ENCODE measurements at regions not wholly inside any gene's neighbourhood (a gene's known extent, or its start where the extent isn't known, plus 50 kb on each side); places are given as distances from the start of the nearest gene placed in this dataset.

GRCh38 chr13:50309882-50310594 lies 294.8 kb downstream of the KCNRG start:
- intact Hi-C loops (cut with DNase I; ENCODE audit: low total_unique reads) = loop anchor here (5.0 kb wide), 1 partner anchor 48 kb away; no protein-coding TSS in a partner anchor
- no peak for TF ChIP-seq POLR2A (IDR thresholded peaks at IDR 0.05)
- TF ChIP-seq CTCF (IDR thresholded peaks at IDR 0.05) = no peak
- DNase-seq (ENCODE audit: low spot score in 2 of 2) = no peak
- whole genome bisulfite sequencing, 2 donors = 59% methylated on average over 7 of the region's 7 CpGs
- H3K4me3 ChIP-seq (ENCODE audit: low read depth, poor library complexity, severe bottlenecking) = no peak overlapping the region

GRCh38 chr13:50310734-50311133 lies 295.5 kb downstream of the KCNRG start:
- H3K4me3 ChIP-seq (ENCODE audit: low read depth, poor library complexity, severe bottlenecking) = no peak overlapping the region
- intact Hi-C loops (cut with DNase I; ENCODE audit: low total_unique reads) = no loop called here
- WGBS, 2 donors = 90 to 91% methylated on average over 6 of the region's 6 CpGs
- no peak for DNase-seq (ENCODE audit: low spot score in 2 of 2)
- TF ChIP-seq CTCF (IDR thresholded peaks at IDR 0.05) (no peak), POLR2A (IDR thresholded peaks at IDR 0.05) (no peak)

- no peak for TF ChIP-seq CTCF (IDR thresholded peaks at IDR 0.05)
- TF ChIP-seq POLR2A (IDR thresholded peaks at IDR 0.05) = no peak
- intact Hi-C loops (cut with DNase I; ENCODE audit: low total_unique reads) = no loop called here
- WGBS, 2 donors = 90 to 93% methylated on average over 4 of the region's 4 CpGs
- no peak overlapping the region for H3K4me3 ChIP-seq (ENCODE audit: low read depth, poor library complexity, severe bottlenecking)
- no peak for DNase-seq (ENCODE audit: low spot score in 2 of 2)
These were observed 303.6 kb downstream of the KCNRG start for GRCh38 chr13:50318887-50319286.

- DNase-seq (ENCODE audit: low spot score in 2 of 2) = no peak
- TF ChIP-seq CTCF (IDR thresholded peaks at IDR 0.05) = no peak
- no peak for TF ChIP-seq POLR2A (IDR thresholded peaks at IDR 0.05)
- H3K4me3 ChIP-seq (ENCODE audit: low read depth, poor library complexity, severe bottlenecking) = no peak overlapping the region
- WGBS, 2 donors = 55 to 59% methylated on average over 2 of the region's 2 CpGs
- intact Hi-C loops (cut with DNase I; ENCODE audit: low total_unique reads) = no loop called here
These were observed 304.5 kb downstream of the KCNRG start for GRCh38 chr13:50319635-50320255.

- no peak for DNase-seq (ENCODE audit: low spot score in 2 of 2)
- intact Hi-C loops (cut with DNase I; ENCODE audit: low total_unique reads) = no loop called here
- 0% methylated on average over 1 of the region's 1 CpG for WGBS, 2 donors
- H3K4me3 ChIP-seq (ENCODE audit: low read depth, poor library complexity, severe bottlenecking) = no peak overlapping the region
- TF ChIP-seq POLR2A (IDR thresholded peaks at IDR 0.05) = no peak
- no peak for TF ChIP-seq CTCF (IDR thresholded peaks at IDR 0.05)
These were observed 305.1 kb downstream of the KCNRG start for GRCh38 chr13:50320271-50320862.

All from lower leg skin (tissue), 4 donors.